ENCODE measurements at regions not wholly inside any gene's neighbourhood (a gene's known extent, or its start where the extent isn't known, plus 50 kb on each side); places are given as distances from the start of the nearest gene placed in this dataset.

DNA sequence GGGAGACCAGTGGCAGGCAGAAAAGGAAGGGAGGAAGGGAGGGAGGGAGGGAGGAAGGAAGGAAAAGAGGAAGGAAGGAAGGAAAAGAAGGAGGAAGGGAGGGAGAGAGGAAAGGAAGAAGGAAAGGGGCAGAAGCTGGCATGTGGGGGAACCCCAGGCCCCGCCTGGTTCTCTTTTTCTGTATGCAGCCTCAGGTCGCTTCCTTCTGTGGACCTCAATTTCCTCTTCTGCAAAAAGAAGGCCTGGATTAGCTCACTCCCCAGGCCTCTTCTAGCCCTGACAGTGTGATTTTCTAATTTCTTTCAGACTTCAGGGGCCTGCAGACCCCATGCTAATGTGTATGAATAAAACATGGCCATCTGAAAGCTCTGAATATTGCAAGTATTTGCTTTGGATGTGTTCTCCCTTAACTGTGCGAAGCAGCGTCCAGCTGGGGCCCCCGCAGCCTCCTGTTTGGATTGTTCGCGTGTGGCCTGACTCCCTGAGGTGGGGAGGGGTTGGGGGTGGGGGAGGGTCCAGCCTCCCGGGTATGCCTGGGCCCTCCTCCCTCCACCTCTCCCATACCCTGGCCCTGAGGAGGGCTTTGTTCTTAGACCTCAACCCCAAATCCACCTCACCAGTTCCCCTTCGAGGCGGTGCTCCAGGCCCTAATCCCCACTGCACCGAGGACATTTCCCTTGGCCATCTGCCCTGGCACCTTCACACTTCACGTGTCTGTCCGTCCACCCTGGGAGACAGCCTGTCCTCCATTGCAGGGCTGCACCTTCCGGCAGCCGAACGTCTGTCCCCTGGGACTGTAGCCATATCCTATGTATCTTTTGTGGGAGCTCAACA lies 199.9 kb upstream of the ATP6AP2 start:
- intact Hi-C loops (cut with DNase I): no loop called here
- no peak for TF ChIP-seq POLR2AphosphoS5 (IDR thresholded peaks at IDR 0.05)
- TF ChIP-seq EP300 (IDR thresholded peaks at IDR 0.05): no peak
- no peak for TF ChIP-seq POLR2A (IDR thresholded peaks at IDR 0.05; ENCODE audit: low read depth)
- TF ChIP-seq, protein P1, sequence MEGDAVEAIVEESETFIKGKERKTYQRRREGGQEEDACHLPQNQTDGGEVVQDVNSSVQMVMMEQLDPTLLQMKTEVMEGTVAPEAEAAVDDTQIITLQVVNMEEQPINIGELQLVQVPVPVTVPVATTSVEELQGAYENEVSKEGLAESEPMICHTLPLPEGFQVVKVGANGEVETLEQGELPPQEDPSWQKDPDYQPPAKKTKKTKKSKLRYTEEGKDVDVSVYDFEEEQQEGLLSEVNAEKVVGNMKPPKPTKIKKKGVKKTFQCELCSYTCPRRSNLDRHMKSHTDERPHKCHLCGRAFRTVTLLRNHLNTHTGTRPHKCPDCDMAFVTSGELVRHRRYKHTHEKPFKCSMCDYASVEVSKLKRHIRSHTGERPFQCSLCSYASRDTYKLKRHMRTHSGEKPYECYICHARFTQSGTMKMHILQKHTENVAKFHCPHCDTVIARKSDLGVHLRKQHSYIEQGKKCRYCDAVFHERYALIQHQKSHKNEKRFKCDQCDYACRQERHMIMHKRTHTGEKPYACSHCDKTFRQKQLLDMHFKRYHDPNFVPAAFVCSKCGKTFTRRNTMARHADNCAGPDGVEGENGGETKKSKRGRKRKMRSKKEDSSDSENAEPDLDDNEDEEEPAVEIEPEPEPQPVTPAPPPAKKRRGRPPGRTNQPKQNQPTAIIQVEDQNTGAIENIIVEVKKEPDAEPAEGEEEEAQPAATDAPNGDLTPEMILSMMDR (IDR thresholded peaks at IDR 0.05): no peak
- no peaks in the 10 kb centered on the region for H3K4me1 ChIP-seq
- WGBS: 57% methylated on average over 10 of the region's 16 CpGs
- H3K9me3 ChIP-seq: peaks cover 0 to 8% (median 0%) of the 10 kb centered on the region in 4 donors
- no peak for DNase-seq (ENCODE audit: extremely low spot score)
- H3K27me3 ChIP-seq: no peaks in the 10 kb centered on the region
- H3K36me3 ChIP-seq: no peaks in the 10 kb centered on the region
- no peak overlapping the region for H3K4me3 ChIP-seq
- no peak overlapping the region for H3K27ac ChIP-seq (replicated peaks in 1 of 4)

DNA sequence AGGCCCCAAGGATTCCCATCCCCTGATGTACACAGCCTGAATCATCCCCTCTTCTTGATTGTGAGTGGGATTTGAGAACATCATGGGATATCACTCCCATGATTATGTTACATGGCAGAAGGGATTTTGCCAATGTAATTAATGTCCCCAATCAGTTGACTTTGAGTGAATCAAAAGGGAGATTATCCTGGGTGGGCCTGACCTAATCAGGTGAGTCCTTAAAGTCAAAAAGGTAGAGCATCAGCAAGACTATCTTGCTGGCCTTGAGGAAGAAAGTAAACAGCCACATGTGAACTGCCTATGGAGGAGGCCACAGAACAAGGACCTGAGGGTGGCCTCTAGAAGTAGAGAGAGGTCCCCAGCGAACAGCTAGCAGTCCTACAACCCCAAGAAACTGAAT lies 203.1 kb upstream of the ATP6AP2 start:
- WGBS: 88% methylated on average over 1 of the region's 1 CpG
- intact Hi-C loops (cut with DNase I): no loop called here
- no peaks in the 10 kb centered on the region for H3K4me1 ChIP-seq
- H3K36me3 ChIP-seq: no peaks in the 10 kb centered on the region
- no peak overlapping the region for H3K27ac ChIP-seq (replicated peaks in 1 of 4)
- H3K9me3 ChIP-seq: peaks cover 0 to 8% (median 0%) of the 10 kb centered on the region in 4 donors
- DNase-seq (ENCODE audit: extremely low spot score): no peak
- no peak overlapping the region for H3K4me3 ChIP-seq
- TF ChIP-seq POLR2A (IDR thresholded peaks at IDR 0.05; ENCODE audit: low read depth): no peak
- TF ChIP-seq POLR2AphosphoS5 (IDR thresholded peaks at IDR 0.05): no peak
- TF ChIP-seq EP300 (IDR thresholded peaks at IDR 0.05): no peak
- TF ChIP-seq, protein P1 (IDR thresholded peaks at IDR 0.05): no peak
- H3K27me3 ChIP-seq: no peaks in the 10 kb centered on the region

DNA sequence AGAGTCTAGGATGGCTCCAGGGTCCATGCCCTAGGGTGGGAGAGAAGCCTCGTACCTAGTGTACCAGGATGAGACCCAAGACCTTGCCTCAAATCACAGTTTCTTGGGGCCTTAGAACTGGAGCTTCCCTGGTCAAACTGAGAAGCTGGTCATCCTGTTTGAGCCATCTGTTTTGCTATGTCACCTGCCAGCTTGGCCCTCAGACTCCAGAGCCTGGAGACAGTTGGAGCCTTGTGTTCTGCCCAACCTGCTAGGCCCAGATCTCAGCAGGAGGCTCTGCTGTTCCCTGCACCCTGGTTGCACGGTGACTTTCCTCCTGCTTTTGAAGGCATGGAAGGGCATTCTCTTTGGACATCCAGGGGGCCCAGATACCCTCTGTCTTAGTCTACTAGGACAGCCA lies 206.3 kb upstream of the ATP6AP2 start:
- TF ChIP-seq EP300 (IDR thresholded peaks at IDR 0.05): no peak
- TF ChIP-seq, protein P1 (IDR thresholded peaks at IDR 0.05): no peak
- TF ChIP-seq POLR2AphosphoS5 (IDR thresholded peaks at IDR 0.05): no peak
- no peak for TF ChIP-seq POLR2A (IDR thresholded peaks at IDR 0.05; ENCODE audit: low read depth)
- no peak overlapping the region for H3K4me3 ChIP-seq
- no peak overlapping the region for H3K27ac ChIP-seq (replicated peaks in 1 of 4)
- no peak for DNase-seq (ENCODE audit: extremely low spot score)
- WGBS: 100% methylated on average over 2 of the region's 2 CpGs
- H3K27me3 ChIP-seq: no peaks in the 10 kb centered on the region
- H3K4me1 ChIP-seq: no peaks in the 10 kb centered on the region
- intact Hi-C loops (cut with DNase I): no loop called here
- peaks cover 0 to 8% (median 0%) of the 10 kb centered on the region in 4 donors for H3K9me3 ChIP-seq
- H3K36me3 ChIP-seq: no peaks in the 10 kb centered on the region

DNA sequence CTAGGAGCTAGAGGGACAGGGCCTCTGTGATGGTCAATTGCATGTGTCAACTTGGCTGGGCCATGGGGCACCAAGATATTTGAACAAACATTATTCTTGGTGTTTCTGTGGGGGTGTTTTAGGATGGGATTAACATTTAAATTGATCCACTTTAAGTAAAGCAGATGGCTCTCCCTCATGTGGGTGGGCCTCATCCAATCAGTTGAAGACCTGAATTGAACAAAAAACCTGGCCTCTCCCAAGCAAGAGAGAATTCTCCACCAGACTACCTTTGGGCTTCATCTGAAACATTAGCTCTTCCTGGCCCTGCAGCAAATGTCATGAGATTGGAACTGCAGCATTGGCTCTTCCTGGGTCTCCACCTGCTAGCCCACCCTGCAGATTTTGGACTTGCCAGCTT lies 207.1 kb upstream of the ATP6AP2 start:
- Histone ChIP-seq H3K4me3 (no peak overlapping the region), H3K27ac (replicated peaks in 1 of 4) (no peak overlapping the region), H3K9me3 (peaks cover 0 to 8% (median 0%) of the 10 kb centered on the region in 4 donors), H3K27me3 (no peaks in the 10 kb centered on the region), H3K36me3 (no peaks in the 10 kb centered on the region), H3K4me1 (no peaks in the 10 kb centered on the region)
- intact Hi-C loops (cut with DNase I): no loop called here
- TF ChIP-seq, protein P1 (IDR thresholded peaks at IDR 0.05): no peak
- TF ChIP-seq POLR2AphosphoS5 (IDR thresholded peaks at IDR 0.05) (no peak), POLR2A (IDR thresholded peaks at IDR 0.05; ENCODE audit: low read depth) (no peak), EP300 (IDR thresholded peaks at IDR 0.05) (no peak)
- no peak for DNase-seq (ENCODE audit: extremely low spot score)

Measured in esophagus muscularis mucosa (tissue), 4 donors.